ENCODE measurements at regions not wholly inside any gene's neighbourhood (a gene's known extent, or its start where the extent isn't known, plus 50 kb on each side); places are given as distances from the start of the nearest gene placed in this dataset.

DNA sequence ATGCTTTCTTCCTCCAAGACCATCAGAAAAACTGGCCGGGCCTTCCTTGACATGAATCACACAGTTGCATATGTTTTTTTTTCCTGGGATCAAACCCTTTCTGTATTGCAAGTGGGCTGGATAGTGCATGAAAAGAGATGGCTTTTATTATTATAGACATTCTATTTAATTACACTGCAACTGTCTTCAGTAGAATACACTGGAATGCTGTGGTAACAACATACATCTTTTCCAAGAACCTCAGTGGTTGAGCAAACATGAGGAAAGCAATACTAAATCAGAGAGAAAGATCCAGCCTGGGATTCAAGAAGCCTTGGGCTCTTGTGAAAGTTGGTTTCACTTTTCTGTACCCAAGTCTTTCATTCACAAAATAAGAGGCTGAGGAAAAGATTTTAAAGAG is 193.0 kb downstream of the DMAC1 start:
- TF ChIP-seq, protein P1, sequence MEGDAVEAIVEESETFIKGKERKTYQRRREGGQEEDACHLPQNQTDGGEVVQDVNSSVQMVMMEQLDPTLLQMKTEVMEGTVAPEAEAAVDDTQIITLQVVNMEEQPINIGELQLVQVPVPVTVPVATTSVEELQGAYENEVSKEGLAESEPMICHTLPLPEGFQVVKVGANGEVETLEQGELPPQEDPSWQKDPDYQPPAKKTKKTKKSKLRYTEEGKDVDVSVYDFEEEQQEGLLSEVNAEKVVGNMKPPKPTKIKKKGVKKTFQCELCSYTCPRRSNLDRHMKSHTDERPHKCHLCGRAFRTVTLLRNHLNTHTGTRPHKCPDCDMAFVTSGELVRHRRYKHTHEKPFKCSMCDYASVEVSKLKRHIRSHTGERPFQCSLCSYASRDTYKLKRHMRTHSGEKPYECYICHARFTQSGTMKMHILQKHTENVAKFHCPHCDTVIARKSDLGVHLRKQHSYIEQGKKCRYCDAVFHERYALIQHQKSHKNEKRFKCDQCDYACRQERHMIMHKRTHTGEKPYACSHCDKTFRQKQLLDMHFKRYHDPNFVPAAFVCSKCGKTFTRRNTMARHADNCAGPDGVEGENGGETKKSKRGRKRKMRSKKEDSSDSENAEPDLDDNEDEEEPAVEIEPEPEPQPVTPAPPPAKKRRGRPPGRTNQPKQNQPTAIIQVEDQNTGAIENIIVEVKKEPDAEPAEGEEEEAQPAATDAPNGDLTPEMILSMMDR (IDR thresholded peaks at IDR 0.05; ENCODE audit: low read depth, low read length) = no peak
- no peak for TF ChIP-seq EZH2phosphoT487 (IDR thresholded peaks at IDR 0.05; ENCODE audit: low read depth)

All from OCI-LY3 (cell line).